ENCODE measurements at regions not wholly inside any gene's neighbourhood (a gene's known extent, or its start where the extent isn't known, plus 50 kb on each side); places are given as distances from the start of the nearest gene placed in this dataset.
"Not testable (repeated sequence)": the region's sequence is repeated elsewhere in the genome, so short reads cannot be mapped to it uniquely, and the experiment has no call there.

DNA sequence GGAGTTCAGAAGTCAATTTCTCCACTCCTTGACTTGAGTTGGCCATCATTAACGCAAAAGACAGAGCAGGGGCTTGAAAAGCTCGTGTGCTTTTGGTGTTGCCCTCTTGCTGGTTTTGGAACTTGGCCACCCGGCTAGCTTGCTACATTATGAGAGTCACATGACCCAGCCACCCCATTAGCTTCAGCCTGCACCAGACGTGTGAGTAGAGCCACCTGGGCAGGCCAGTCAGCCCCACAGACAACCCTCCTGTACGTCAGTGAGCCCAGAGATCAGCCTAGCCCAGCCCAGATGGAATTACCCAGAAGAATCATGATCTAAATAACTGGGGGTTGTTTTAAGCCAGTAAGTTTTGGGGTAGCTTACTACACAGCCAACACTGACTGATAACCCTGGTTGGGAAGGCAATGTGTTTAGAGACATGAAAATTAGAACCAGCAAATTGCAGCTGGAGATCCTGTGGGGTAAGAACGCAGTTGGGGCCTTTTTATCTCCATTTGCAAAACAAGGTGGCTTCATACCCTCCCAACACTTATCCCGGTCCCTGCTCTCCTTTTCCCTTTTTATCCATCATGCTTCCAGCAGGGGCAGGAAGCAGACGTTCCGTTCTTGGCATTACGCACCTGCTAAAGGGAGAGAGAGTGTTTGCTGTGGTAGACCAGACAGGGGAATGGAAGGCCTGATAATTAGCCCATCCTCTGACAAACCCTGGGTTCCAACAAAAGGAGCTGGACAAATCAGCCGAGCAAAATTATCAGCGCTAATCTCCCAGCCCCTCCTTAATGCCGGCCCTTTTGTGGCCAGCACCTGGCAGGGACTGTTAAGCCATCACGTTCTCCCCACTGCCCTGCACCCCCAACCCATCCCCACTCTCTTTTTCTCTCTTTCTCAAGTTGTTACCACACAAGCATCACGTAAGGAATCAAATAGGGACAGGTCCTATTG lies 548.7 kb upstream of the CADM1 start:
- H3K27ac ChIP-seq (ENCODE audit: low read depth, low read length) = no peak overlapping the region
- no peaks in the 10 kb centered on the region for H3K36me3 ChIP-seq (ENCODE audit: control insufficient read depth, insufficient read depth, low read length)
- H3K4me1 ChIP-seq (ENCODE audit: control insufficient read depth, insufficient read depth, low read length) = peaks cover 24% of the 10 kb centered on the region
- no peaks in the 10 kb centered on the region for H3K9me3 ChIP-seq (ENCODE audit: control insufficient read depth, insufficient read depth, low read length)
- H3K4me3 ChIP-seq (ENCODE audit: low read depth, low read length) = no peak overlapping the region
- peaks cover 9% of the 10 kb centered on the region; the same call in 1 of the 2 replicates for H3K27me3 ChIP-seq (ENCODE audit: control insufficient read depth, insufficient read depth, low read length)
- H3K9ac ChIP-seq (ENCODE audit: low read depth, low read length) = no peak overlapping the region

DNA sequence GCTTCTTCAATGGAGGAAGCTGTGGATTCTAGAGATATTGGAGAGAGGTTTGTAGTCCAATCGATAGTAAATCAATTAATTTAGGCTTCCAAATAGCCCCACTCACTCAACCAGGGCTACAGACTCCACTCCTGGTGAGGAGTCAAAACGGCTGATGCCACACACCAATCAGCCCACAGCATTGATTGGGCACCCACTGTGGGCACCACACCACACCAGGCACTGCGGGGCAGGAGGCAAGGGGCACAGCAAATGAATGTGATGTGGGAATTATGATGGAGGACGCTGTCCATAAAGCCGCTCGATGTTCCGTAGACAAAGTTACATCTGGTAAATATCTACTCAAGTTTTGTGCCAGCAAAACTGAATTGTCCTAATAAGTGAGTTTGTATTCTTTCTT lies 547.3 kb upstream of the CADM1 start:
- Histone ChIP-seq H3K27ac (ENCODE audit: low read depth, low read length) (no peak overlapping the region), H3K36me3 (ENCODE audit: control insufficient read depth, insufficient read depth, low read length) (no peaks in the 10 kb centered on the region), H3K4me3 (ENCODE audit: low read depth, low read length) (no peak overlapping the region), H3K4me1 (ENCODE audit: control insufficient read depth, insufficient read depth, low read length) (peaks cover 24% of the 10 kb centered on the region), H3K9ac (ENCODE audit: low read depth, low read length) (no peak overlapping the region), H3K27me3 (ENCODE audit: control insufficient read depth, insufficient read depth, low read length) (peaks cover 9% of the 10 kb centered on the region; the same call in 1 of the 2 replicates), H3K9me3 (ENCODE audit: control insufficient read depth, insufficient read depth, low read length) (no peaks in the 10 kb centered on the region)

DNA sequence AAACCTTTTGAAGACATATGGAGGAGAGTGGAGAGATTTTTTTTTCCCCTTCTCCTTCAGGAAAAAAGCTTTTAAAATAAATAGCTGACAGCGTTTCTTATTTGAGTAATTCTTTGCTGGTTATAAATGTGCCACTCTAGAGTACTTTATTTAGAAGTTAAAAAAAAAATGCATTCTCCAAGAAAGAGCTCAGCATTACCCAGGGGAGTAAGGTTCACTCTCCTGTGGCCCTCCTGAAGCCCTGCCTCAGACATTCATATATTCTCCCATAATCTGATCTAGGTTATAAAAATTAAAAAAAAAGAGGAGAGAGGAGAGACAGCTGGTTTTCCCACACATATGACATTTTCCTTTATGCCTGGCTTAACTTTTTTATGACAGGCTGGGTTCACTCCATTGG lies 545.2 kb upstream of the CADM1 start:
- no peak overlapping the region for H3K4me3 ChIP-seq (ENCODE audit: low read depth, low read length)
- no peaks in the 10 kb centered on the region for H3K9me3 ChIP-seq (ENCODE audit: control insufficient read depth, insufficient read depth, low read length)
- peaks cover 27% of the 10 kb centered on the region for H3K4me1 ChIP-seq (ENCODE audit: control insufficient read depth, insufficient read depth, low read length)
- peaks cover 5% of the 10 kb centered on the region; the same call in 1 of the 2 replicates for H3K27me3 ChIP-seq (ENCODE audit: control insufficient read depth, insufficient read depth, low read length)
- H3K36me3 ChIP-seq (ENCODE audit: control insufficient read depth, insufficient read depth, low read length) = no peaks in the 10 kb centered on the region
- H3K27ac ChIP-seq (ENCODE audit: low read depth, low read length) = no peak overlapping the region
- no peak overlapping the region for H3K9ac ChIP-seq (ENCODE audit: low read depth, low read length)

DNA sequence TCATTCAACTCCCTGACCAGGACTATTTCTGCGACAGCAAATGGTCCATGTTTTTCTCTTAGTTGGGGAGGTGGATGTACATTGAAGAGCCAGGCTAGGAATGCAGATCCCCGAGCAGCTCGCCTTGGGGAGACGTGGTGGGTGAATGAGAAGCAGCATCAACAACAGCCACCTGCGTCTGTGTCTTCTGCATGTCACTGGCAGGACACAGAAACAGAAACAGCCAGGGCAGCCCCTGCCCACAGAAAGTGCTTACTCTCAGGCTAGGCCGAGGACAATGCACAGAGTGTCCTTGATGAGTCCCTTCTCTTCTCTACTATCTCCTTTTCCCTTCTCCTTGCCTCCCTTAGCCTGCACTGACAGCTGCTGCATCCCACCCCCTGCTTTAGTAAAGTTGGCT lies 541.9 kb upstream of the CADM1 start:
- Histone ChIP-seq H3K27ac (ENCODE audit: low read depth, low read length) (no peak overlapping the region), H3K36me3 (ENCODE audit: control insufficient read depth, insufficient read depth, low read length) (no peaks in the 10 kb centered on the region), H3K9me3 (ENCODE audit: control insufficient read depth, insufficient read depth, low read length) (no peaks in the 10 kb centered on the region), H3K27me3 (ENCODE audit: control insufficient read depth, insufficient read depth, low read length) (no peaks in the 10 kb centered on the region), H3K4me3 (ENCODE audit: low read depth, low read length) (no peak overlapping the region), H3K9ac (ENCODE audit: low read depth, low read length) (no peak overlapping the region), H3K4me1 (ENCODE audit: control insufficient read depth, insufficient read depth, low read length) (peaks cover 8% of the 10 kb centered on the region)

DNA sequence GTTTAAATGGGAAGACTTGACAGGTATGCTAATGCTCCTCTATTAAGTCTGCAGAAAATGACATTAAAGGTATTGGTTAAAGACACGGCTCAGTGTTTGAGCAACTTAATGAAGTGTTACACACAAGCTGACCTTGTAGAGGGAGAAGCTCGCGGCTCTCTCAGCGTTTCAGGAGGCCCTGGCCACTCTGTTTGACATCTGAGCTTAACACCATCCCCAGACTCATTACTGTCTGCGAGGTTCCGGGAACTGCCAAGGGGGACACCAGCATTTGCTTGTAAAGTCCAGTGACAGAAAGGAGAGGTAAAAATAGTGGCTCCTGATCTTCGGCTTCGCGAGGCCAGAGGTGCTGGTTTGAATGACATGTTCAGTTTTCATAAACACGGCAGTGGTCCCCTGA lies 540.7 kb upstream of the CADM1 start:
- no peak overlapping the region for H3K27ac ChIP-seq (ENCODE audit: low read depth, low read length)
- H3K36me3 ChIP-seq (ENCODE audit: control insufficient read depth, insufficient read depth, low read length) = no peaks in the 10 kb centered on the region
- no peak overlapping the region for H3K9ac ChIP-seq (ENCODE audit: low read depth, low read length)
- H3K4me1 ChIP-seq (ENCODE audit: control insufficient read depth, insufficient read depth, low read length) = peaks cover 8% of the 10 kb centered on the region
- no peaks in the 10 kb centered on the region for H3K27me3 ChIP-seq (ENCODE audit: control insufficient read depth, insufficient read depth, low read length)
- no peaks in the 10 kb centered on the region for H3K9me3 ChIP-seq (ENCODE audit: control insufficient read depth, insufficient read depth, low read length)
- H3K4me3 ChIP-seq (ENCODE audit: low read depth, low read length) = no peak overlapping the region

DNA sequence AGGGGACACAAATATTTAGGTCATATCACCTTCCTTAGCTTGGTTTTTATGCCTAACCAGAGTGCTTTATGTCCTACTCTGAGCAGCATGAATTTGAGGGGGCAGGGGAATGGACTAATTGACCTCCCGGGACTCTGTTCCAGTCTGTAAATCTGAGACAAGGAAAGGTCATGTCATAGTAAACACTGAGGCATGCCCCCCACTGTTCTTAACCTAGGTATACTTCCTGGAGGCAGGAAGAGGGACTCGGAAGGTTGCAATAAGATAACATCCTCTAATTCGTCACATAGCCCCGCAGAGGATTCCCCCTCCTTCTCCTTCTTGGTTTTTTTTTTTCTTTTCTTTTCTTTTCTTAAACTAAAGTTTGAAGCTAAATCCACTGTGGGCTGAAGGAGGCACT lies 540.3 kb upstream of the CADM1 start:
- H3K9ac ChIP-seq (ENCODE audit: low read depth, low read length) = no peak overlapping the region
- H3K27me3 ChIP-seq (ENCODE audit: control insufficient read depth, insufficient read depth, low read length) = no peaks in the 10 kb centered on the region
- no peak overlapping the region for H3K27ac ChIP-seq (ENCODE audit: low read depth, low read length)
- H3K4me1 ChIP-seq (ENCODE audit: control insufficient read depth, insufficient read depth, low read length) = peaks cover 8% of the 10 kb centered on the region
- no peaks in the 10 kb centered on the region for H3K36me3 ChIP-seq (ENCODE audit: control insufficient read depth, insufficient read depth, low read length)
- no peak overlapping the region for H3K4me3 ChIP-seq (ENCODE audit: low read depth, low read length)
- H3K9me3 ChIP-seq (ENCODE audit: control insufficient read depth, insufficient read depth, low read length) = no peaks in the 10 kb centered on the region

DNA sequence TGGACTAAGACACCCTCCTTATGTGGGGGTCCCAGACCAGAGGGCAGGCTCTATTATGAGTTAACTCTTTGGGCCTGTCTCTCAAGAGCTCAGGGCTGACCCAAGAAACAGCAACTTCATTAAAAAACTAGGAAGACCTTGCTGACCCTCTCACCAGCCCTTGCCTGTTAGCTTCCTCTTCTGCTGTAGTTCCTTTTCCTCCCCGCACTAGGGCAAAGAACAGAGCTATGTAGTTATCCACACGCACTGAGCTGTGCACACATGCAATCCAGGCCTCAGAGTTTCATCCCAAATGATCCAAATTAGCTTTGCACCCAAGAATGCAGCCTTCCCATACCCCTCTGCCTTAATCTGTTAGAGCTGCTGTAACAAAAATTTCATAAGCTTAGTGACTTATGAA lies 539.6 kb upstream of the CADM1 start:
- Histone ChIP-seq H3K4me3 (ENCODE audit: low read depth, low read length) (no peak overlapping the region), H3K27me3 (ENCODE audit: control insufficient read depth, insufficient read depth, low read length) (no peaks in the 10 kb centered on the region), H3K4me1 (ENCODE audit: control insufficient read depth, insufficient read depth, low read length) (peaks cover 8% of the 10 kb centered on the region), H3K9me3 (ENCODE audit: control insufficient read depth, insufficient read depth, low read length) (no peaks in the 10 kb centered on the region), H3K36me3 (ENCODE audit: control insufficient read depth, insufficient read depth, low read length) (no peaks in the 10 kb centered on the region), H3K27ac (ENCODE audit: low read depth, low read length) (no peak overlapping the region), H3K9ac (ENCODE audit: low read depth, low read length) (no peak overlapping the region)

DNA sequence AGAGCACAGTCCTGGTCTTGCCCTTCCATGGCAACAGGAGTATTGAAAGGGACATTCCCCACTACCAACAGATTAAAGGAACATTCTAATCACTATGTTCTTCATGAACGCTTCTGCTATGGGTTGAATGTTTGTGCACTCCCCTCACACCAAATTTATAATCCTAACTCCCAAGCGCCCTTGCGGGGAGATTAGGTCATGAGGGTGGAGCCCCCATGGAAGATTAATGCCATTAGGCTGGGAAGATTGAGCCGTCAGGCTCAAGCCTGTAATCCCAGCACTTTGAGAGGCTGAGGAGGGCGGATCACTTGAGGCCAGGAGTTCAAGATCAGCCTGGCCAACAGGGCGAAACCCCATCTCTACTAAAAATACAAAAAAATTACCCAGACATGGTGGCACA lies 538.8 kb upstream of the CADM1 start:
- H3K27me3 ChIP-seq (ENCODE audit: control insufficient read depth, insufficient read depth, low read length); H3K36me3 ChIP-seq (ENCODE audit: control insufficient read depth, insufficient read depth, low read length); H3K9ac ChIP-seq (ENCODE audit: low read depth, low read length); H3K9me3 ChIP-seq (ENCODE audit: control insufficient read depth, insufficient read depth, low read length); H3K27ac ChIP-seq (ENCODE audit: low read depth, low read length); H3K4me1 ChIP-seq (ENCODE audit: control insufficient read depth, insufficient read depth, low read length); H3K4me3 ChIP-seq (ENCODE audit: low read depth, low read length): not testable (repeated sequence)

DNA sequence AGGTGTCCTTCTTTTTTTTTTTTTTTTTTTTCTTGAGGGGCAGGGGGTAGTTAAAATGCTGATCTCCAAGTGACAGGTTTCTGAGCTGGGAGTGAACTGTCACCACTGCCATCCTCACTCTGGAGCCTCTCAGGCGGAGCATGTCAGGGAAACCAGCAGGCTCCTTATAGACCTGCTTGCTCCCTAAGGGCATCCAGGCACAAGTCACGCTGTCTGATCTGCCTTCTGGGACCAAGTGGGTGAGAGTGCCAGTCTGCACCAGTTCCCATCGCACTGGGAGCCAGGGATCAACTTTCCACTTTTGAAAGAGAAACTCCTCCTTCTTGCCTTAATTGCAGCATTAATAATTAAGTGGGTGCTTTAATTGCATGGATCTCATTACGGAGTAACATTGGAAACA lies 537.9 kb upstream of the CADM1 start:
- Histone ChIP-seq H3K4me3 (ENCODE audit: low read depth, low read length) (no peak overlapping the region), H3K36me3 (ENCODE audit: control insufficient read depth, insufficient read depth, low read length) (no peaks in the 10 kb centered on the region), H3K9ac (ENCODE audit: low read depth, low read length) (no peak overlapping the region), H3K4me1 (ENCODE audit: control insufficient read depth, insufficient read depth, low read length) (peaks cover 8% of the 10 kb centered on the region), H3K9me3 (ENCODE audit: control insufficient read depth, insufficient read depth, low read length) (no peaks in the 10 kb centered on the region), H3K27me3 (ENCODE audit: control insufficient read depth, insufficient read depth, low read length) (no peaks in the 10 kb centered on the region), H3K27ac (ENCODE audit: low read depth, low read length) (no peak overlapping the region)

DNA sequence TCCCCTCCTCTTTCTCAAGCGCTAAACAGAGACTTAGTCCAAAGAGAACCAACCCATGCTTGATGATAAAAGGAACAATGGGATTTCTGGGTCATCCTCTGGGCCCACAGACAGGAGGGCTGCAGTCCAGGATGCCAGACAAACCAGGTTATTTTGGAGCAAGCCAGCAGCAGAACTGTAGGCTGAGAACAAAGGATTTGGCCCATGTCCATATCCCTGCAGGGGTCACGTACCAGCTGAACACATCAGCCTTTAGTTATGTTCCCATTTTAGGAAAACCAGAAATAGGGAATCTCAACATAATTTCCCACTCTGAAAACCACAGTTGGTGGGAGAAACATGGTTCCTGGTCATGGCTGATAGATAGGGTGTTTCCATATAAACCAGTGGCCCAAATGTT lies 533.6 kb upstream of the CADM1 start:
- no peaks in the 10 kb centered on the region; the same call in 1 of the 2 replicates for H3K27me3 ChIP-seq (ENCODE audit: control insufficient read depth, insufficient read depth, low read length)
- no peak overlapping the region for H3K4me3 ChIP-seq (ENCODE audit: low read depth, low read length)
- no peak overlapping the region for H3K9ac ChIP-seq (ENCODE audit: low read depth, low read length)
- H3K9me3 ChIP-seq (ENCODE audit: control insufficient read depth, insufficient read depth, low read length) = no peaks in the 10 kb centered on the region
- H3K36me3 ChIP-seq (ENCODE audit: control insufficient read depth, insufficient read depth, low read length) = no peaks in the 10 kb centered on the region
- H3K4me1 ChIP-seq (ENCODE audit: control insufficient read depth, insufficient read depth, low read length) = peaks cover 8% of the 10 kb centered on the region
- no peak overlapping the region for H3K27ac ChIP-seq (ENCODE audit: low read depth, low read length)

DNA sequence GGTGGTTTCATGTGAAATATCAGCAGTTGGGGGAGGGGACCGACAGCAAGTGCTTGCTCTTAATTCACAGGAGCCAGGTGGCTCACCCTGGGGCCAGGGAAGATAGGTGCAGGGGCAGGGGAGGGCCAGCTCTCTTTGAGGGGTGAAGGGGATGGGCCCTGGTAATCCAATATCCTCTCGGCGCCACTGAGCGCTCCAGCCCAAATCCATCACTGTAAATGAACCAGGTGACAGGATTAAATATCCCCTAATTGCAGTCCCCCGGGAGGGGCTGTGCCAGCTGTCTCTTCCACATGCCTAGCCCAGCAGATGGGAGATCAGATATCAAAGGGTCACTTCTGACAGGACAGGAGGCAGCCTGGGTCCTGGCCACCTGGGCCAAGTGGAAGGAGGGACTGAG lies 531.8 kb upstream of the CADM1 start:
- Histone ChIP-seq H3K36me3 (ENCODE audit: control insufficient read depth, insufficient read depth, low read length) (no peaks in the 10 kb centered on the region), H3K9me3 (ENCODE audit: control insufficient read depth, insufficient read depth, low read length) (no peaks in the 10 kb centered on the region), H3K27me3 (ENCODE audit: control insufficient read depth, insufficient read depth, low read length) (no peaks in the 10 kb centered on the region; the same call in 1 of the 2 replicates), H3K4me1 (ENCODE audit: control insufficient read depth, insufficient read depth, low read length) (peaks cover 8% of the 10 kb centered on the region), H3K27ac (ENCODE audit: low read depth, low read length) (no peak overlapping the region), H3K4me3 (ENCODE audit: low read depth, low read length) (no peak overlapping the region), H3K9ac (ENCODE audit: low read depth, low read length) (no peak overlapping the region)
